Erythroblast (primary cell): ENCODE measurements at regions not wholly inside any gene's neighbourhood (a gene's known extent, or its start where the extent isn't known, plus 50 kb on each side); places are given as distances from the start of the nearest gene placed in this dataset.

Source experiments
- GATA1 ChIP-seq: IDR thresholded peaks from 2 replicates; pipeline ENCODE4 v1.6.1; 2011; ENCODE audit warnings: low read depth, mild to moderate bottlenecking, control low read depth, low read length, moderate library complexity
- POLR2A ChIP-seq: IDR thresholded peaks from 2 replicates; pipeline ENCODE4 v1.6.1; 2011; ENCODE audit warnings: mild to moderate bottlenecking, low read length

- TF ChIP-seq POLR2A, result no peak
- TF ChIP-seq GATA1, result no peak
Observed at GRCh38 chr6:44603044-44603686, 215.7 kb downstream of the CDC5L start.
